Occipital lobe (tissue), 2 donors: ENCODE measurements at regions not wholly inside any gene's neighbourhood (a gene's known extent, or its start where the extent isn't known, plus 50 kb on each side); places are given as distances from the start of the nearest gene placed in this dataset. TPM values are rescaled to one million over a fixed set of nuclear protein-coding genes. Genes with fewer than 3 reads are reported as not detected.

Experiments
- DNase-seq: peaks from one replicate; lab custom pipeline; 2025; lab: John Stamatoyannopoulos, UW
- small RNA-seq: library from RNA; depleted of rRNA; stranded (forward); fragments of <200 nt; gene quantifications from one replicate; pipeline ENCODE3, GENCODE V24; 2014

GRCh38 chr12:74985986-74986319, 223.7 kb downstream of the KCNC2 start:
- DNase-seq: no peak

- no peak for DNase-seq
Measured at GRCh38 chr12:74988156-74988555, 221.5 kb downstream of the KCNC2 start.

Small RNA genes lying in the stretch of these regions (small RNA-seq; reads per million reads assigned to genes)
- not detected for gene AC123904.2
